Astrocyte (in vitro differentiated cells and primary cell): ENCODE measurements at regions not wholly inside any gene's neighbourhood (a gene's known extent, or its start where the extent isn't known, plus 50 kb on each side); places are given as distances from the start of the nearest gene placed in this dataset.

Experiments
- CTCF ChIP-seq: IDR thresholded peaks from 2 replicates; pipeline ENCODE4 v1.5.1; 2011; ENCODE audit warnings: low read depth, mild to moderate bottlenecking, inconsistent platforms, low read length, moderate library complexity; ENCODE audit not compliant: insufficient read depth
- EZH2 ChIP-seq: IDR thresholded peaks from 2 replicates; pipeline ENCODE4 v1.6.1; 2012; ENCODE audit warnings: mild to moderate bottlenecking, low read length, inconsistent platforms; ENCODE audit not compliant: insufficient read depth

GRCh38 chr6:23841116-23841515 is 284.9 kb upstream of the NRSN1 start:
- TF ChIP-seq CTCF (no peak), EZH2 (no peak)
